ENCODE measurements at regions not wholly inside any gene's neighbourhood (a gene's known extent, or its start where the extent isn't known, plus 50 kb on each side); places are given as distances from the start of the nearest gene placed in this dataset.

- TF ChIP-seq, protein P1, sequence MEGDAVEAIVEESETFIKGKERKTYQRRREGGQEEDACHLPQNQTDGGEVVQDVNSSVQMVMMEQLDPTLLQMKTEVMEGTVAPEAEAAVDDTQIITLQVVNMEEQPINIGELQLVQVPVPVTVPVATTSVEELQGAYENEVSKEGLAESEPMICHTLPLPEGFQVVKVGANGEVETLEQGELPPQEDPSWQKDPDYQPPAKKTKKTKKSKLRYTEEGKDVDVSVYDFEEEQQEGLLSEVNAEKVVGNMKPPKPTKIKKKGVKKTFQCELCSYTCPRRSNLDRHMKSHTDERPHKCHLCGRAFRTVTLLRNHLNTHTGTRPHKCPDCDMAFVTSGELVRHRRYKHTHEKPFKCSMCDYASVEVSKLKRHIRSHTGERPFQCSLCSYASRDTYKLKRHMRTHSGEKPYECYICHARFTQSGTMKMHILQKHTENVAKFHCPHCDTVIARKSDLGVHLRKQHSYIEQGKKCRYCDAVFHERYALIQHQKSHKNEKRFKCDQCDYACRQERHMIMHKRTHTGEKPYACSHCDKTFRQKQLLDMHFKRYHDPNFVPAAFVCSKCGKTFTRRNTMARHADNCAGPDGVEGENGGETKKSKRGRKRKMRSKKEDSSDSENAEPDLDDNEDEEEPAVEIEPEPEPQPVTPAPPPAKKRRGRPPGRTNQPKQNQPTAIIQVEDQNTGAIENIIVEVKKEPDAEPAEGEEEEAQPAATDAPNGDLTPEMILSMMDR (IDR thresholded peaks at IDR 0.05): no peak
- no peak for TF ChIP-seq MYC (IDR thresholded peaks at IDR 0.05; ENCODE audit: borderline replicate concordance, low read length)
- TF ChIP-seq CEBPB (IDR thresholded peaks at IDR 0.05): no peak
- no peak for TF ChIP-seq POLR2A (IDR thresholded peaks at IDR 0.05; ENCODE audit: low read length)
- no peak for TF ChIP-seq ESRRA (IDR thresholded peaks at IDR 0.05; ENCODE audit: borderline replicate concordance, low read length)
These were observed 111.8 kb upstream of the NUDT7 start for GRCh38 chr16:77610496-77610895.
